ENCODE measurements at regions not wholly inside any gene's neighbourhood (a gene's known extent, or its start where the extent isn't known, plus 50 kb on each side); places are given as distances from the start of the nearest gene placed in this dataset.

DNA sequence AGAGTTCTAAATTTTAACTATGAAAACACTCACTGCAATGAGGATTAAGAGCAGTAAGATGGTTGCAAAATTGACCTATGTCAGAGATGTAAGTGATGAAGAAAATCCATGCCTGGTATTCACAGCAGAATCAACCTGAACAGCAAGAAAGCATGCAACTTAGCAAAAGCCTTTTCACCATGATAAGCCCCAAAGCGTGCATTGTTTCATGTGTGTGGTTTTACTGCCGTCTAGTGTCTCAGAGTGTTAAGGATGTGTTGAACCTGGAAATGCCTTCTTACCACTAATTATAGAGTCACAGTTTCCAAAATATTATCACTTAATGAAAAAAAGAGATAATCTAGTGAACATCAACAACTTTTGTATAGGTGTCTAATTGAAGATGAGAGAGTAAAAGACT, 415.2 kb upstream of the TRPC7 start:
- Histone ChIP-seq H3K27ac (ENCODE audit: low read length) (no peak overlapping the region), H4K20me1 (ENCODE audit: insufficient read depth, low read length) (no peaks in the 10 kb centered on the region), H3K4me3 (ENCODE audit: low read depth in 1 of 2, low read length in 2 of 2) (no peak overlapping the region), H3K79me2 (ENCODE audit: insufficient read depth, low read length) (no peaks in the 10 kb centered on the region), H3K4me2 (ENCODE audit: insufficient read depth, low read length) (no peak overlapping the region), H2AFZ (ENCODE audit: low read depth, low read length) (no peak overlapping the region), H3K9me3 (ENCODE audit: insufficient read depth, low read length, severe bottlenecking) (no peaks in the 10 kb centered on the region), H3K36me3 (ENCODE audit: insufficient read depth, low read length) (no peaks in the 10 kb centered on the region), H3K27me3 (ENCODE audit: insufficient read depth, low read length, poor library complexity) (no peaks in the 10 kb centered on the region), H3K9ac (ENCODE audit: low read depth, low read length) (no peak overlapping the region), H3K4me1 (ENCODE audit: insufficient read depth, low read length) (no peaks in the 10 kb centered on the region)
- no peak for ATAC-seq (ENCODE audit: insufficient read depth, low read depth)
- no peak for TF ChIP-seq EZH2 (IDR thresholded peaks at IDR 0.05; ENCODE audit: borderline replicate concordance, low read depth, low read length, severe bottlenecking)
- TF ChIP-seq, protein P1, sequence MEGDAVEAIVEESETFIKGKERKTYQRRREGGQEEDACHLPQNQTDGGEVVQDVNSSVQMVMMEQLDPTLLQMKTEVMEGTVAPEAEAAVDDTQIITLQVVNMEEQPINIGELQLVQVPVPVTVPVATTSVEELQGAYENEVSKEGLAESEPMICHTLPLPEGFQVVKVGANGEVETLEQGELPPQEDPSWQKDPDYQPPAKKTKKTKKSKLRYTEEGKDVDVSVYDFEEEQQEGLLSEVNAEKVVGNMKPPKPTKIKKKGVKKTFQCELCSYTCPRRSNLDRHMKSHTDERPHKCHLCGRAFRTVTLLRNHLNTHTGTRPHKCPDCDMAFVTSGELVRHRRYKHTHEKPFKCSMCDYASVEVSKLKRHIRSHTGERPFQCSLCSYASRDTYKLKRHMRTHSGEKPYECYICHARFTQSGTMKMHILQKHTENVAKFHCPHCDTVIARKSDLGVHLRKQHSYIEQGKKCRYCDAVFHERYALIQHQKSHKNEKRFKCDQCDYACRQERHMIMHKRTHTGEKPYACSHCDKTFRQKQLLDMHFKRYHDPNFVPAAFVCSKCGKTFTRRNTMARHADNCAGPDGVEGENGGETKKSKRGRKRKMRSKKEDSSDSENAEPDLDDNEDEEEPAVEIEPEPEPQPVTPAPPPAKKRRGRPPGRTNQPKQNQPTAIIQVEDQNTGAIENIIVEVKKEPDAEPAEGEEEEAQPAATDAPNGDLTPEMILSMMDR (IDR thresholded peaks at IDR 0.05; ENCODE audit: borderline replicate concordance, extremely low read depth, low read length, poor library complexity, severe bottlenecking), result no peak
- DNase-seq, result no peak

- no peak for DNase-seq
- no peak overlapping the region for H3K4me2 ChIP-seq (ENCODE audit: insufficient read depth, low read length)
- TF ChIP-seq, protein P1 (IDR thresholded peaks at IDR 0.05; ENCODE audit: borderline replicate concordance, extremely low read depth, low read length, poor library complexity, severe bottlenecking), result no peak
- TF ChIP-seq EZH2 (IDR thresholded peaks at IDR 0.05; ENCODE audit: borderline replicate concordance, low read depth, low read length, severe bottlenecking), result no peak
- no peaks in the 10 kb centered on the region; the same call in 1 of the 2 replicates for H4K20me1 ChIP-seq (ENCODE audit: insufficient read depth, low read length)
- no peak for ATAC-seq (ENCODE audit: insufficient read depth, low read depth)
- H3K27ac ChIP-seq (ENCODE audit: low read length), result no peak overlapping the region
- H3K27me3 ChIP-seq (ENCODE audit: insufficient read depth, low read length, poor library complexity), result no peaks in the 10 kb centered on the region
- no peaks in the 10 kb centered on the region for H3K36me3 ChIP-seq (ENCODE audit: insufficient read depth, low read length)
- H3K4me1 ChIP-seq (ENCODE audit: insufficient read depth, low read length), result no peaks in the 10 kb centered on the region
- H3K9ac ChIP-seq (ENCODE audit: low read depth, low read length), result no peak overlapping the region
- no peaks in the 10 kb centered on the region for H3K79me2 ChIP-seq (ENCODE audit: insufficient read depth, low read length)
- no peak overlapping the region for H2AFZ ChIP-seq (ENCODE audit: low read depth, low read length)
- H3K9me3 ChIP-seq (ENCODE audit: insufficient read depth, low read length, severe bottlenecking), result no peaks in the 10 kb centered on the region
- no peak overlapping the region for H3K4me3 ChIP-seq (ENCODE audit: low read depth in 1 of 2, low read length in 2 of 2)
These were observed 410.9 kb upstream of the TRPC7 start for GRCh38 chr5:136776022-136776927.

GRCh38 chr5:136772491-136772890, 407.1 kb upstream of the TRPC7 start:
- no peaks in the 10 kb centered on the region for H3K36me3 ChIP-seq (ENCODE audit: insufficient read depth, low read length)
- no peak overlapping the region for H3K9ac ChIP-seq (ENCODE audit: low read depth, low read length)
- H3K27me3 ChIP-seq (ENCODE audit: insufficient read depth, low read length, poor library complexity), result no peaks in the 10 kb centered on the region
- H3K4me3 ChIP-seq (ENCODE audit: low read depth in 1 of 2, low read length in 2 of 2), result no peak overlapping the region
- H2AFZ ChIP-seq (ENCODE audit: low read depth, low read length), result no peak overlapping the region
- no peak for TF ChIP-seq EZH2 (IDR thresholded peaks at IDR 0.05; ENCODE audit: borderline replicate concordance, low read depth, low read length, severe bottlenecking)
- TF ChIP-seq, protein P1 (IDR thresholded peaks at IDR 0.05; ENCODE audit: borderline replicate concordance, extremely low read depth, low read length, poor library complexity, severe bottlenecking), result no peak
- no peak for ATAC-seq (ENCODE audit: insufficient read depth, low read depth)
- no peaks in the 10 kb centered on the region for H3K4me1 ChIP-seq (ENCODE audit: insufficient read depth, low read length)
- no peaks in the 10 kb centered on the region; the same call in 1 of the 2 replicates for H4K20me1 ChIP-seq (ENCODE audit: insufficient read depth, low read length)
- H3K27ac ChIP-seq (ENCODE audit: low read length), result no peak overlapping the region
- H3K9me3 ChIP-seq (ENCODE audit: insufficient read depth, low read length, severe bottlenecking), result no peaks in the 10 kb centered on the region
- no peak for DNase-seq
- H3K79me2 ChIP-seq (ENCODE audit: insufficient read depth, low read length), result no peaks in the 10 kb centered on the region
- no peak overlapping the region for H3K4me2 ChIP-seq (ENCODE audit: insufficient read depth, low read length)

All from DND-41 (cell line).